Neural cell (in vitro differentiated cells): ENCODE measurements at regions not wholly inside any gene's neighbourhood (a gene's known extent, or its start where the extent isn't known, plus 50 kb on each side); places are given as distances from the start of the nearest gene placed in this dataset.
"Not testable (repeated sequence)": the region's sequence is repeated elsewhere in the genome, so short reads cannot be mapped to it uniquely, and the experiment has no call there.

Experiments used
- H2AFZ ChIP-seq: fragments of 200-600, 300-800 bp; sonication (generic), shearing (Covaris generic); 2 replicates; pipeline ENCODE4 v1.6.0; 2014; ENCODE audit warnings: low read depth, mild to moderate bottlenecking, antibody characterized with exemption, low read length, moderate library complexity
- H3F3A ChIP-seq: fragments of 200-600 bp; shearing (Covaris generic); 2 replicates; pipeline ENCODE4 v1.6.1; 2016; ENCODE audit warnings: mild to moderate bottlenecking, moderate library complexity, mixed read lengths, antibody characterized with exemption, low read length; ENCODE audit not compliant: insufficient read depth, poor library complexity, severe bottlenecking
- H3K27ac ChIP-seq: fragments of 200-600, 300-800 bp; sonication (generic), shearing (Covaris generic); 2 replicates; pipeline ENCODE4 v1.5.1; 2014; ENCODE audit warnings: mild to moderate bottlenecking, low read length, moderate library complexity
- H3K27me3 ChIP-seq: fragments of 300-800, 200-600 bp; sonication (generic), shearing (Covaris generic); 2 replicates; pipeline ENCODE4 v1.6.0; 2014; ENCODE audit warnings: mild to moderate bottlenecking, low read depth, low read length, moderate library complexity; ENCODE audit not compliant: insufficient read depth
- H3K36me3 ChIP-seq: fragments of 300-800, 200-600 bp; sonication (generic), shearing (Covaris generic); 2 replicates; pipeline ENCODE4 v1.5.1; 2014; ENCODE audit warnings: mild to moderate bottlenecking, antibody characterized with exemption, low read length, moderate library complexity; ENCODE audit not compliant: insufficient read depth
- H3K4me2 ChIP-seq: fragments of 300-800, 200-600 bp; sonication (generic), shearing (Covaris generic); 2 replicates; pipeline ENCODE4 v1.6.0; 2014; ENCODE audit warnings: mild to moderate bottlenecking, low read length
- H3K4me3 ChIP-seq: fragments of 300-800, 200-600 bp; sonication (generic), shearing (Covaris generic); 2 replicates; pipeline ENCODE4 v1.5.1; 2014; ENCODE audit warnings: mild to moderate bottlenecking, low read length, moderate library complexity
- H3K79me2 ChIP-seq: fragments of 200-600 bp; shearing (Covaris generic); replicated peaks from 2 replicates; pipeline ENCODE4 v1.6.0; 2014; ENCODE audit warnings: mild to moderate bottlenecking, low read length, moderate library complexity; ENCODE audit not compliant: insufficient read depth
- H3K9ac ChIP-seq: fragments of 300-800, 200-600 bp; sonication (generic), shearing (Covaris generic); 2 replicates; pipeline ENCODE4 v1.6.1; 2016; ENCODE audit warnings: mild to moderate bottlenecking, low read length, mixed read lengths
- H3K9me2 ChIP-seq: fragments of 200-600 bp; shearing (Covaris generic); 2 replicates; pipeline ENCODE4 v1.6.1; 2016; ENCODE audit warnings: mild to moderate bottlenecking, low read length, mixed read lengths; ENCODE audit not compliant: insufficient read depth
- H3K9me3 ChIP-seq: fragments of 200-600, 300-800 bp; sonication (generic), shearing (Covaris generic); 2 replicates; pipeline ENCODE4 v1.6.1; 2016; ENCODE audit warnings: mild to moderate bottlenecking, mixed run types, low read length, moderate library complexity, mixed read lengths
- H4K20me1 ChIP-seq: fragments of 200-600 bp; shearing (Covaris generic); 2 replicates; pipeline ENCODE4 v1.6.1; 2016; ENCODE audit warnings: mild to moderate bottlenecking, mixed run types; ENCODE audit not compliant: insufficient read depth
- CTCF ChIP-seq: fragments of 450-650 bp; IDR thresholded peaks from 2 replicates; pipeline ENCODE4 v1.5.1; 2014; ENCODE audit warnings: antibody characterized with exemption, mild to moderate bottlenecking, moderate library complexity; ENCODE audit not compliant: poor library complexity, severe bottlenecking
- EP300 ChIP-seq: fragments of 450-650 bp; conservative IDR thresholded peaks from 2 replicates; pipeline ENCODE4 v1.6.1; 2014; ENCODE audit warnings: antibody characterized with exemption, mild to moderate bottlenecking, moderate library complexity; ENCODE audit not compliant: poor library complexity, severe bottlenecking
- EZH2 ChIP-seq: fragments of 200-600, 300-800 bp; shearing (Covaris generic), sonication (generic); IDR thresholded peaks from 2 replicates; pipeline ENCODE4 v1.6.1; 2014; ENCODE audit warnings: antibody characterized with exemption, low read length, borderline replicate concordance, mild to moderate bottlenecking; ENCODE audit not compliant: insufficient read depth, poor library complexity, severe bottlenecking
- MXI1 ChIP-seq: fragments of 450-650 bp; conservative IDR thresholded peaks from 2 replicates; pipeline ENCODE4 v1.6.1; 2014; ENCODE audit warnings: antibody characterized with exemption, mild to moderate bottlenecking; ENCODE audit not compliant: poor library complexity, severe bottlenecking
- POLR2AphosphoS5 ChIP-seq: IDR thresholded peaks from 2 replicates; pipeline ENCODE4 v1.6.1; 2012
- RAD21 ChIP-seq: fragments of 450-650 bp; conservative IDR thresholded peaks from 2 replicates; pipeline ENCODE4 v1.6.1; 2014; ENCODE audit warnings: antibody characterized with exemption, mild to moderate bottlenecking, moderate library complexity
- REST ChIP-seq: IDR thresholded peaks from 2 replicates; pipeline ENCODE4 v1.6.1; 2012; ENCODE audit warnings: borderline replicate concordance
- SMC3 ChIP-seq: fragments of 450-650 bp; conservative IDR thresholded peaks from 2 replicates; pipeline ENCODE4 v1.6.1; 2014; ENCODE audit warnings: antibody characterized with exemption, mild to moderate bottlenecking, moderate library complexity; ENCODE audit not compliant: poor library complexity
- TAF1 ChIP-seq: IDR thresholded peaks from 2 replicates; pipeline ENCODE4 v1.6.1; 2012; ENCODE audit warnings: low read depth

- no peaks in the 10 kb centered on the region for H3K9me3 ChIP-seq
- no peaks in the 10 kb centered on the region for H3K27me3 ChIP-seq
- H3K79me2 ChIP-seq: no peaks in the 10 kb centered on the region
- H3K4me2 ChIP-seq: no peak overlapping the region
- H4K20me1 ChIP-seq: no peaks in the 10 kb centered on the region
- no peaks in the 10 kb centered on the region for H3K36me3 ChIP-seq
- TF ChIP-seq RAD21 (no peak), EZH2 (no peak), EP300 (no peak)
- H3F3A ChIP-seq: no peaks in the 10 kb centered on the region
- H3K9me2 ChIP-seq: no peaks in the 10 kb centered on the region
- H3K27ac ChIP-seq: no peak overlapping the region
- H3K9ac ChIP-seq: no peak overlapping the region
- H2AFZ ChIP-seq: no peak overlapping the region
- no peak overlapping the region for H3K4me3 ChIP-seq
These were observed 58.1 kb upstream of the JADE1 start for GRCh38 chr4:128751354-128751753.

- not testable (repeated sequence) for H2AFZ ChIP-seq
These were observed 67.8 kb upstream of the JADE1 start for GRCh38 chr4:128741748-128742147.

GRCh38 chr4:128737098-128737513 is 72.4 kb upstream of the JADE1 start:
- Histone ChIP-seq H2AFZ (no peak overlapping the region), H3K36me3 (no peaks in the 10 kb centered on the region), H3K27me3 (no peaks in the 10 kb centered on the region), H3K4me3 (no peak overlapping the region), H3K79me2 (no peaks in the 10 kb centered on the region), H3K9me3 (no peaks in the 10 kb centered on the region), H3K9ac (no peak overlapping the region), H3K27ac (no peak overlapping the region), H4K20me1 (no peaks in the 10 kb centered on the region), H3F3A (no peaks in the 10 kb centered on the region), H3K9me2 (no peaks in the 10 kb centered on the region), H3K4me2 (no peak overlapping the region)
- TF ChIP-seq EP300: no peak
- TF ChIP-seq SMC3: no peak
- TF ChIP-seq EZH2: no peak
- no peak for TF ChIP-seq RAD21
- no peak for TF ChIP-seq REST
- no peak for TF ChIP-seq POLR2AphosphoS5
- TF ChIP-seq TAF1: no peak
- TF ChIP-seq CTCF: no peak
- no peak for TF ChIP-seq MXI1

More at GRCh38 chr4:128741748-128742147, 67.8 kb upstream of the JADE1 start:
- H3F3A ChIP-seq, H3K79me2 ChIP-seq, H3K27ac ChIP-seq, H3K4me2 ChIP-seq, H3K9me3 ChIP-seq, H3K4me3 ChIP-seq, H3K36me3 ChIP-seq, H3K9ac ChIP-seq, H4K20me1 ChIP-seq, H3K9me2 ChIP-seq, H3K27me3 ChIP-seq: not testable (repeated sequence)
